Uterus (tissue), 3 donors: ENCODE measurements at regions not wholly inside any gene's neighbourhood (a gene's known extent, or its start where the extent isn't known, plus 50 kb on each side); places are given as distances from the start of the nearest gene placed in this dataset.

ENCODE experiments used
- DNase-seq, 2 donors: peaks; one replicate each; pipeline ENCODE4 v3.0.0-alpha.2; 2019 to 2020
- H3K27ac ChIP-seq, 2 donors: fragments of 200-600 bp; sonication (generic); 1 replicate in 1 of 2; 2 replicates in 1 of 2; pipeline ENCODE4 v1.5.1; 2016 to 2018
- H3K27me3 ChIP-seq, 2 donors: fragments of 200-600 bp; sonication (generic); one replicate each; pipeline ENCODE4 v1.5.1; 2018 to 2019; ENCODE audit warnings: control low read depth in 1 of 2
- H3K36me3 ChIP-seq, 2 donors: fragments of 200-600 bp; sonication (generic); one replicate each; pipeline ENCODE4 v1.5.1; 2019; ENCODE audit warnings: control low read depth in 1 of 2
- H3K4me1 ChIP-seq, 2 donors: fragments of 200-600 bp; sonication (generic); one replicate each; pipeline ENCODE4 v1.5.1; 2018 to 2019; ENCODE audit warnings: control low read depth in 1 of 2
- H3K4me3 ChIP-seq, 2 donors: fragments of 200-600 bp; sonication (generic); 1 replicate in 1 of 2; 2 replicates in 1 of 2; pipeline ENCODE4 v1.5.1; 2018 to 2019; ENCODE audit warnings: mild to moderate bottlenecking in 1 of 2
- H3K9me3 ChIP-seq, 2 donors: fragments of 200-600 bp; sonication (generic); one replicate each; pipeline ENCODE4 v1.5.1; 2019; ENCODE audit warnings: control low read depth in 1 of 2
- POLR2A ChIP-seq, 2 donors: fragments of 450-650 bp; IDR thresholded peaks; one replicate each; pipeline ENCODE4 v1.6.1; 2016; ENCODE audit warnings: antibody characterized with exemption in 2 of 2, mild to moderate bottlenecking in 1 of 2, moderate library complexity in 1 of 2
- intact Hi-C: fragments of 100-400 bp; cut with DNase I; formaldehyde crosslinking; loops from one replicate; pipeline ENCODE4 v1.15.1; 2023; ENCODE audit warnings: low total_unique reads
- TF ChIP-seq, protein P1 (sequence below), 4 experiments: fragments of 200-600 bp in 2 of 4; fragments of 450-650 bp in 2 of 4; sonication (generic) in 2 of 4; IDR thresholded peaks; one replicate each; pipeline ENCODE4 v1.5.1; 2016 to 2019; ENCODE audit warnings: antibody characterized with exemption in 4 of 4, mild to moderate bottlenecking in 2 of 4, moderate library complexity in 1 of 4
- donor health status: DM: yes; HTN: yes; CAD: no.

GRCh38 chr14:34187519-34188044 lies 236.7 kb upstream of the EGLN3 start:
- no peak overlapping the region for H3K27ac ChIP-seq
- no peak overlapping the region for H3K4me3 ChIP-seq
- TF ChIP-seq, protein P1, sequence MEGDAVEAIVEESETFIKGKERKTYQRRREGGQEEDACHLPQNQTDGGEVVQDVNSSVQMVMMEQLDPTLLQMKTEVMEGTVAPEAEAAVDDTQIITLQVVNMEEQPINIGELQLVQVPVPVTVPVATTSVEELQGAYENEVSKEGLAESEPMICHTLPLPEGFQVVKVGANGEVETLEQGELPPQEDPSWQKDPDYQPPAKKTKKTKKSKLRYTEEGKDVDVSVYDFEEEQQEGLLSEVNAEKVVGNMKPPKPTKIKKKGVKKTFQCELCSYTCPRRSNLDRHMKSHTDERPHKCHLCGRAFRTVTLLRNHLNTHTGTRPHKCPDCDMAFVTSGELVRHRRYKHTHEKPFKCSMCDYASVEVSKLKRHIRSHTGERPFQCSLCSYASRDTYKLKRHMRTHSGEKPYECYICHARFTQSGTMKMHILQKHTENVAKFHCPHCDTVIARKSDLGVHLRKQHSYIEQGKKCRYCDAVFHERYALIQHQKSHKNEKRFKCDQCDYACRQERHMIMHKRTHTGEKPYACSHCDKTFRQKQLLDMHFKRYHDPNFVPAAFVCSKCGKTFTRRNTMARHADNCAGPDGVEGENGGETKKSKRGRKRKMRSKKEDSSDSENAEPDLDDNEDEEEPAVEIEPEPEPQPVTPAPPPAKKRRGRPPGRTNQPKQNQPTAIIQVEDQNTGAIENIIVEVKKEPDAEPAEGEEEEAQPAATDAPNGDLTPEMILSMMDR (IDR thresholded peaks at IDR 0.05): no peak
- no peak for TF ChIP-seq POLR2A (IDR thresholded peaks at IDR 0.05)
- intact Hi-C loops: no loop called here
- no peaks in the 10 kb centered on the region for H3K27me3 ChIP-seq
- no peaks in the 10 kb centered on the region for H3K36me3 ChIP-seq
- DNase-seq: no peak
- H3K4me1 ChIP-seq: no peaks in the 10 kb centered on the region
- no peaks in the 10 kb centered on the region for H3K9me3 ChIP-seq

DNA sequence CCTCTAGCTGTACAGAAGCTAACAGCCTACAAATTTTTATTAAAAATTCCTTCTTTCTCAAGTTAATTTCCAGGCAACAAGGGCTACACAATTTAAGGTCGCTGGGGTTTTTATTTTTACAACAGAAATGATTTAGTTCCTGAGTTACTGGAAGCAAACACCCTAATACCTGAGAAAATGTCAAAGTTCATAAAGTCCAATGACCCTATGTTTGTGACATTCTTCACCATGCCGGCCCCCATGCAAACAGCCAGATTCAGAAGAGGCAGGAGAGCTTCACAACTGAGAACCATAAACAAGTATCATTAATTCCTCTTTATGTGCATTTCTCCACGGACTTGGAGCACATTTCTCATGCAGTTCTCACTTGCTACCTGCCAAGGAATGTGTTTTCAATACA lies 236.2 kb upstream of the EGLN3 start:
- TF ChIP-seq, protein P1 (IDR thresholded peaks at IDR 0.05): no peak
- TF ChIP-seq POLR2A (IDR thresholded peaks at IDR 0.05): no peak
- no peak for DNase-seq
- H3K4me1 ChIP-seq: no peaks in the 10 kb centered on the region
- no peaks in the 10 kb centered on the region for H3K36me3 ChIP-seq
- no peak overlapping the region for H3K4me3 ChIP-seq
- H3K27me3 ChIP-seq: no peaks in the 10 kb centered on the region
- no peaks in the 10 kb centered on the region for H3K9me3 ChIP-seq
- intact Hi-C loops: no loop called here
- no peak overlapping the region for H3K27ac ChIP-seq

GRCh38 chr14:34184126-34184525 lies 233.3 kb upstream of the EGLN3 start:
- H3K4me1 ChIP-seq: no peaks in the 10 kb centered on the region
- TF ChIP-seq, protein P1 (IDR thresholded peaks at IDR 0.05): no peak
- no peak for TF ChIP-seq POLR2A (IDR thresholded peaks at IDR 0.05)
- no peak for DNase-seq
- H3K9me3 ChIP-seq: no peaks in the 10 kb centered on the region
- no peak overlapping the region for H3K27ac ChIP-seq
- H3K27me3 ChIP-seq: no peaks in the 10 kb centered on the region
- H3K4me3 ChIP-seq: no peak overlapping the region
- no peaks in the 10 kb centered on the region for H3K36me3 ChIP-seq
- intact Hi-C loops: no loop called here

DNA sequence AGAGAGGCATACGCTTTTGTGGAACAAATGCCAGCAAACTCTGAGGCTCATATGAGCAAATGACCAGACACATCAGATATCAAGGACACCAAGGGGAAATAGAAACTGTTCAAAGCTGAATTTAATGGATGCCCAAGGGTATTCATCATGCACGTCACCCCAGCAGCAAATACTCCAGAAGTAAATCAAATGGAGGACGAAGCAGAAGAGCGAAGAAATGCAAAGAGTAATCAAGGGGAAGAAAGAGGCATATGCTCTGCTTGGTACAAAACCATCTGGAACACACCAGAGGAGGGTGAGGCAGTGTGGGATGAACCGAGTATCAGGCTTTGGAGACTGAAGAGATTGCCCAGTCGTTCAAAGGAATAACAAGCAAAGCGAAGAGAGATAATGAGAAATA lies 232.6 kb upstream of the EGLN3 start:
- no peaks in the 10 kb centered on the region for H3K36me3 ChIP-seq
- no peak overlapping the region for H3K4me3 ChIP-seq
- no peak for TF ChIP-seq POLR2A (IDR thresholded peaks at IDR 0.05)
- TF ChIP-seq, protein P1 (IDR thresholded peaks at IDR 0.05): no peak
- DNase-seq: no peak
- no peaks in the 10 kb centered on the region for H3K9me3 ChIP-seq
- intact Hi-C loops: no loop called here
- no peak overlapping the region for H3K27ac ChIP-seq
- H3K4me1 ChIP-seq: no peaks in the 10 kb centered on the region
- H3K27me3 ChIP-seq: no peaks in the 10 kb centered on the region

DNA sequence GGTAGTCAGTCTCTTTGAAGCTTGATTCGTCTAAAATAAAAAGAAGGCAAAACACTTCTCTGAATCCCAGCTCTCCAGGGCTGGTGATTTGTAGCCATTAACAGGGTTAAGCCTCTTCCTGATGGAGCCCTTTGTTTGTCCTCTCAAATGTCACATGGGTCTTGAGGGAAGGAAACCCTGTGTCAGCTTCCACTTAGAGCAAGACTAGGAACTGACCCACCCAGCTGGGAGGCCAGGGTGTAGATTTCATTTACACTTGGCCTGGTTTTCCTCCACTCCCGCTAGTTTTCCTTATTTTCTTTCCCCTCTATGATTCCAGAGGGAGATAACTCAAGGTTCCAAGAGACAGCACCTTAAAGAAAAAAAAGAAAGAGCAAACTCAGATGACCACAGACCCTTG lies 230.5 kb upstream of the EGLN3 start:
- TF ChIP-seq, protein P1 (IDR thresholded peaks at IDR 0.05): no peak
- TF ChIP-seq POLR2A (IDR thresholded peaks at IDR 0.05): no peak
- intact Hi-C loops: no loop called here
- Histone ChIP-seq H3K36me3 (no peaks in the 10 kb centered on the region), H3K4me1 (no peaks in the 10 kb centered on the region), H3K9me3 (no peaks in the 10 kb centered on the region), H3K4me3 (no peak overlapping the region), H3K27me3 (no peaks in the 10 kb centered on the region), H3K27ac (no peak overlapping the region)
- no peak for DNase-seq
